HG02588 (cell line): ENCODE measurements at regions not wholly inside any gene's neighbourhood (a gene's known extent, or its start where the extent isn't known, plus 50 kb on each side); places are given as distances from the start of the nearest gene placed in this dataset.

Experiments used
- ATAC-seq: cut with Tn5 transposase; IDR thresholded peaks from one replicate; pipeline ENCODE4 v1.9.1; 2021; ENCODE audit warnings: mild to moderate bottlenecking, moderate library complexity; ENCODE audit not compliant: unreplicated experiment

- ATAC-seq, result no peak
These were observed 160.9 kb upstream of the SYT6 start for GRCh38 chr1:114314576-114314975.

DNA sequence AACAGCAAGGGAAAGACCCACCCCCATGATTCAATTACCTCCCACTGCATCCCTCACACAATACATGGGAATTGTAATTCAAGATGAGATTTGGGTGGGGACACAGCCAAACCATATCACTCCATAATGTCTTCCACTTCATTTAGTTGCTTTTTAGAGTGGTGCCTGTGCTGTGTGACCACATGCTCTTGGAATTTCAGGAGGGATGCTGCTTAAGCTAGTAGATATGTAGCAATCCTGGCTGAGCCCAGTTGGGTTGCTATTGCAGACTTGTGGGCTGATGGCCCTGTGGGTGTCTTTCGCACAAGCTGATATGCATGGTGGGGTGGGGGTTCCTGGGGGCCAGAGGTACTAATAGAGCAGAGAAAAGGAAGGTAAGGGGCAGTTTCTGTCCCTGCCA, 160.4 kb upstream of the SYT6 start:
- no peak for ATAC-seq

DNA sequence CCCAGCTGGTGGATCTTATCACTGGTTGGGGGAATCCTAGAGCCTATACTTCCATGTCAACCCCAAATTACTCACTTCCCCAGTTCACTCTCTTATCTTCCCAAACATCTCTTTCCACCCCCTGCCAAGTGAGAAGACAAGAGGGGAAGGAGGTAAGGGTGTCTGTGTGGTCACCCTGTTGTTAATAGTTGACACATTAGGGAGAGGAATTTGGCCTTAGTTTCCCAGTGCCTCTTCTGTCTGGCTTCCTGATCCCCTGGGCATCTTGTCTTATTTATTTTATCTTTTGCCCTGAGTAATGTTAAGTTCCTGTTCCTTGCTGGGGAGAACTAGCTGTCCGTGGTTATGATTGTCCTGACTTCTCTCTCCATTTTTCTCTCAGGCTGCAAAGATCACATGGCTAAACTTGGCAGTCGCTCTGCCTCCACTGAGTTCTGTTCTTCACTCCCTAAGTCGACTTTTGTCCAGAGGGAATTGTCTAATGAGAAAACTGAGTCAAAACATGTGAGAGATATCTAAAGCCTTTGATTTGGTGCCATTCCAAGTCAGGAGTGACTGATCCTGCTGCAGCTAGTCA, 157.1 kb upstream of the SYT6 start:
- no peak for ATAC-seq

GRCh38 chr1:114302821-114303220, 149.2 kb upstream of the SYT6 start:
- ATAC-seq, result no peak

- no peak for ATAC-seq
These were observed 145.8 kb upstream of the SYT6 start for GRCh38 chr1:114299331-114299975.

DNA sequence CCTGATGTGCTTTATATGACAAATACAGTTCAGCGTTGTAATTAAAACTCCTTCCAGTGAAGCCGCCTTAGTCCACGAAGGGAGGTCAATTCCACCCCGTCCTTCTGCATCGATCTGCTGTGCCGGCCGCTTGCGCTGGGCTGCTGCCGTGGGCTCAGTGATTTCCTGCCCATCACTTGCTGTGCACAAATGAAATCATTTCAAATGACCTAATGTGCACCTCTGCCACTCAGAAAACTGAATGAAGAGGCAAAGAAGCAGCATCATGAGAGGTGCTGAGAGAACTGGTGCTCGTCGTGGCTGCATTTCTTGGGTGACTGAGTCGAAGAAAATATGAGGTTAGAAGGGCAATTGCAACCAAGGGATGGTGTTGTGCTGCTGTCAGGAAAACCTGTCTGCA, 144.3 kb upstream of the SYT6 start:
- ATAC-seq, result no peak

GRCh38 chr1:114296413-114296812, 142.7 kb upstream of the SYT6 start:
- ATAC-seq, result no peak

GRCh38 chr1:114295321-114295720, 141.7 kb upstream of the SYT6 start:
- ATAC-seq, result no peak

GRCh38 chr1:114292835-114293234, 139.2 kb upstream of the SYT6 start:
- no peak for ATAC-seq

- ATAC-seq, result no peak
These were observed 138.5 kb upstream of the SYT6 start for GRCh38 chr1:114292194-114292593.

DNA sequence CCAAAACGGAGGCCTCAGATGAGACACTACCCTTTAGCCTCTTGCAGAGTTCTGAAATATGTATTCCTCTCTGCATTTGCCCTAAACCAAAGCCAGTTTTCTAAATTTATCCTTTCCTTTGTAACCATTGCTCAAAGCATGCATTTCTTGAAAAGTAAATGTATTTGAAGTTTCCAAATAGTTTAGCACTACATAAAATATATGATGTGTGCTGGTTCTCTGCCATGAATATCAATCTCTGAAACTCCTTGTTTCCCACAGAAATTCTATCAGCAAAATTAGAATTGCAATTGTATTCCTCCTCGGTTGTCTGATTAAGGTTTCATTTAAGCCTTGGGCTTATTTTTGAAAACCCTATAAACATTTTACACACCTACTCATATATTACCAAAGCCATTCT, 137.1 kb upstream of the SYT6 start:
- ATAC-seq, result no peak

- no peak for ATAC-seq
These were observed 136.7 kb upstream of the SYT6 start for GRCh38 chr1:114290341-114290740.

DNA sequence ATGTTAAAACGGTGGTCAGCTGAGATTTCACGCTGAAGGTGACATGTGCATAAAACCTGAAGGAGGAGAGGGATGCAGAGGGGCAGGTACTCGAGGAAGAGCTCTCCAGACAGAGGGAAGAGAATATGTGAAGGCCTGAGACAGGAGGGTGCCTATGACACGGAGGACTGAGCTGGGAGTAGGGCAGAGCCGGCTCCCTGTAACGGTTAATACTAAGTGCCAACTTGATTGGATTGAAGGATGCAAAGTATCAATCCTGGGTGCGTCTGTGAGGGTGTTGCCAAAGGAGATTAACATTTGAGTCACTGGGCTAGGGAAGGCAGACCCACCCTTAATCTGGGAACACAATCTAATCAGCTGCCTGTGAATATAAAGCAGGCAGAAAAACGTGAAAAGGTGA, 136.2 kb upstream of the SYT6 start:
- ATAC-seq, result no peak

- no peak for ATAC-seq
These were observed 135.6 kb upstream of the SYT6 start for GRCh38 chr1:114289306-114289705.

- ATAC-seq, result no peak
These were observed 133.3 kb upstream of the SYT6 start for GRCh38 chr1:114286960-114287359.

DNA sequence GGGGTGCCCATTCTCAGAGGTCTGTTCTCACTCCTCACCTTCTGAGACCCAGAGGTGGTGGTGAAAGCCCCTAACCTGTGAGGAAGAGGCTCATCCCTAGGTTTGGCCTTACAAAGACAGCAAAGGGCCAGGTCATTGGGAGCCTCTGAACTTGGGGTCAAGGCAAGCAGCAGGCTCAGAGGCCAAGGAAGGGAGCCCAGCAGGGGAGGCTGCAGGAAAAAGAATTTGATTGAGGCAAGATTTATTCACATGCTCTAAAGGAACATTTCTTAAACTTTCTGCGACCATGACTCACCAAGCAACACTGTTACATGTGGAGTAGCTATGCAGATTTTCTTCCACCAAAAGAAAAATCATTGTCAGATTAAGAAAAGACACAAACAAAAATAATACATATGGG, 132.5 kb upstream of the SYT6 start:
- no peak for ATAC-seq

DNA sequence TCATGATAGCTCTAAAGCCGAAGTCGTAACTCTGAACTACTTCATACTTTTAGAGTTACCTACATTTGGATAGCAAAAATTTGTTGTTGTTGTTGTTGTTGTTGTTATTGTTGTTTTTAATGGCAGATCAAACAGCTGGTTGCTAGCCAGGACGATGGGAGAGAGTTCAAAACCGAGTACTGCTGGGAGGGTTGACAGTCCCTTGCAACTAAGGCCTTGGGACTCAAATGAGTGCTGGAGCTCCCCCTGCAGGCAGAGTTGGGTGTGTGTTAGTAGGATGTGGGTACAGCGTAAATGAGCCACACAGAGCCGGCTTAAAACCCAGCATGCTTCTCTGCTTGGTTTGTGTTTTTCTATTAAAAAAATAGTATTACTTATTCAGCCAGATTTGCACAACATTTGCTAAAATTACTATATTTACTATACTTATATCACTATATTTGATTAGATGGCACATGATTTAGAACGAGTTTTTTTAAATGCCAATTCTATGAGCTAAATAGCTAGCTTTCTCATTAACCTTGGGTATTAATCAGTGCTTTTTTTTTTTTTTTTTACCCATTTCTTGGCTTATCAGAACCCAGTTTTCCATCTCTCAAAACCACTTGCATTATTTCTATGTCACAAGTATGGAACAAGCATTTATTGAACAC, 129.2 kb upstream of the SYT6 start:
- ATAC-seq, result peak; percentile 89

GRCh38 chr1:114278911-114279310, 125.2 kb upstream of the SYT6 start:
- no peak for ATAC-seq

DNA sequence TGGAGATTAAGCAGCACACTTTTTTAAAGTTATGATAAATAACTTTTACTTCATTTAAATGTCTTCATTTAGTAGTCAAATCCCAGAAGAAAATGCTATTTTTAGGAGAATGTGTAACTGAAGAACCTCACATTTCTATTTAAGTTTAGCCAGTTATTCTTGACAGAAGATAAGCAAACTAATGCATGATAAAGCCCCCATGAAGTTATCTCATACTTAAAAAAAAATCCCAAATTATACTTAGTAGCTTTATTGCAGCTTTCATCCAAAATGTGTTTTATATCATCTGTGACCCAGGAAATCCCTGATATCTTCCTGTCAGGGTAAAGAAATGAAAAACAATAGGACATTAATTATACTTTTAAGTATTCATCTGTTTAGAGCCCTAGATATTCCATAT, 124.8 kb upstream of the SYT6 start:
- no peak for ATAC-seq

GRCh38 chr1:114274621-114275317, 121.1 kb upstream of the SYT6 start:
- ATAC-seq, result no peak

DNA sequence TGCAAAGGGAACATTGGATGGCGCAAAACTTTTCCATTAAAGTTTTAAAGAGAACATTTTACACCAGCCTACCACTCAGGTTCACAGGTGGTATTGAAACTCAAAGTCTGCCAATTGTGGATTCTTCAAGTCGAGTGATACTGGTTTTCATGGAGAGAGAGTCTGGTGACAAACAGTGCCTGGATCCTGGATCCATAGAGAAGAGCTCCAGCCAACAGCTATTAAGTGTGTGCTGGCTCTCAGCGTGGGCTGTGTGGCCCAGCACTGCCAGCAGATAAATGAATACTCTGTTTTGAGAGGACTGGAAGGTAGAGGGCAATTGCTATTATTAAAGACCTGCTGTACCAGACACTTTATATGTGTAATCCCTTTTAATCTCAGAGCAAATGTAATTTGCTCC, 118.9 kb upstream of the SYT6 start:
- no peak for ATAC-seq

DNA sequence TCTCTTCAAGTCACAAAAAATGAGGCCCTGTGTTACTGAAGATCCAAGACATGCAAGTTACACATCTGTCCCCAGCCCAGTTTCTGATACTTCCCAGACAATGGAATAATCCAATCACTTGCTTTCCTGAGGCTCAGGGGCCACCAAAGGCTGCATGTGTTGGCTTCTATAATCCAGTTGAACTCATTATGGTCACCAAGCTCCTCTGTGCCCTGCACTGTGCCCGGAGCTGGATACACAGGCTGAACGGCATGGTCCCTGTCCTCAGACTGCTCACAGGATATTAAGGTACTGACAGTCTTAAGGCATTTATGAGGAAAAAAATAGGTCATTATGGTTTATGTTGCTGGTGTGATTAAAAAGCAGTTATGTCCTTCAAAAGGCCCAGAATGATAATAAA, 117.0 kb upstream of the SYT6 start:
- ATAC-seq, result no peak
